ENCODE measurements at regions not wholly inside any gene's neighbourhood (a gene's known extent, or its start where the extent isn't known, plus 50 kb on each side); places are given as distances from the start of the nearest gene placed in this dataset.

DNA sequence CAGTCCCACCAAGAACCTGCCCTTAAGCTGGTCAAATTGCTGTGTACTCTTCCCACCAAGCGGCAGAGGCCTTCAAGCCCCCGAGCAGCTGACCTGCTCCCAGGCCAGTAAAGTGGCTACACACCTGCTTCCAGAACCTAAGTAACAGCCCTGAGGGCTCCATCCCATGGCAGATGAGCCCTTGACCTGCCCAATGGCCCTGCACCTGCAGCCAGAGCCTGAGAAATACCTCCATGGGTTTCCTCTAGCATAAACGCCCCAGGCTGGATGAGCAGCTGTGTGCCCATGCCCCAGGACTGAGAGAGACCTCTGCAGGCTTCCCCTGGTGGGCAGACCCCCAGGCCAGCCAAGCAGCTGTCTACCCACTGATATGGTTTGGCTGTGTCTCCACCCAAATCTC, 123.0 kb upstream of the LAMA2 start:
- 84% methylated on average over 3 of the region's 3 CpGs for WGBS (ENCODE audit: insufficient coverage)
- H3K4me3 ChIP-seq (replicated peaks in 1 of 3; ENCODE audit: low read depth in 2 of 3, low read length in 3 of 3): no peak overlapping the region
- no peak overlapping the region for H2AFZ ChIP-seq (ENCODE audit: insufficient read depth, low read depth, low read length, poor library complexity, severe bottlenecking)
- no peak for DNase-seq
- peaks cover 6 to 17% of the 10 kb centered on the region in 2 donors for H3K9me3 ChIP-seq (replicated peaks in 1 of 2; ENCODE audit: control insufficient read depth in 1 of 2, insufficient read depth in 1 of 2, low read length in 2 of 2)
- H4K20me1 ChIP-seq (ENCODE audit: insufficient read depth, low read length): no peaks in the 10 kb centered on the region
- no peak overlapping the region for H3K4me2 ChIP-seq (replicated peaks; ENCODE audit: extremely low read depth, low read length, poor library complexity, severe bottlenecking)
- H3K4me1 Mint-ChIP-seq: no peaks in the 10 kb centered on the region
- no peak overlapping the region for H3K9ac ChIP-seq (ENCODE audit: insufficient read depth, low read length, poor library complexity, severe bottlenecking)
- H3K36me3 ChIP-seq (replicated peaks in 1 of 2; ENCODE audit: control insufficient read depth in 1 of 2, insufficient read depth in 2 of 2, low read length in 2 of 2): no peaks in the 10 kb centered on the region
- H3K4me3 Mint-ChIP-seq: no peak overlapping the region
- H3K27me3 ChIP-seq (ENCODE audit: control insufficient read depth in 2 of 2, insufficient read depth in 2 of 2, low read length in 2 of 2): no peaks in the 10 kb centered on the region
- no peaks in the 10 kb centered on the region for H3K36me3 Mint-ChIP-seq
- intact Hi-C loops (cut with micrococcal nuclease): no loop called here
- H3K27ac Mint-ChIP-seq: no peak overlapping the region
- no peaks in the 10 kb centered on the region for H3K79me2 ChIP-seq (ENCODE audit: insufficient read depth, low read length)
- TF ChIP-seq, protein P1, sequence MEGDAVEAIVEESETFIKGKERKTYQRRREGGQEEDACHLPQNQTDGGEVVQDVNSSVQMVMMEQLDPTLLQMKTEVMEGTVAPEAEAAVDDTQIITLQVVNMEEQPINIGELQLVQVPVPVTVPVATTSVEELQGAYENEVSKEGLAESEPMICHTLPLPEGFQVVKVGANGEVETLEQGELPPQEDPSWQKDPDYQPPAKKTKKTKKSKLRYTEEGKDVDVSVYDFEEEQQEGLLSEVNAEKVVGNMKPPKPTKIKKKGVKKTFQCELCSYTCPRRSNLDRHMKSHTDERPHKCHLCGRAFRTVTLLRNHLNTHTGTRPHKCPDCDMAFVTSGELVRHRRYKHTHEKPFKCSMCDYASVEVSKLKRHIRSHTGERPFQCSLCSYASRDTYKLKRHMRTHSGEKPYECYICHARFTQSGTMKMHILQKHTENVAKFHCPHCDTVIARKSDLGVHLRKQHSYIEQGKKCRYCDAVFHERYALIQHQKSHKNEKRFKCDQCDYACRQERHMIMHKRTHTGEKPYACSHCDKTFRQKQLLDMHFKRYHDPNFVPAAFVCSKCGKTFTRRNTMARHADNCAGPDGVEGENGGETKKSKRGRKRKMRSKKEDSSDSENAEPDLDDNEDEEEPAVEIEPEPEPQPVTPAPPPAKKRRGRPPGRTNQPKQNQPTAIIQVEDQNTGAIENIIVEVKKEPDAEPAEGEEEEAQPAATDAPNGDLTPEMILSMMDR (IDR thresholded peaks at IDR 0.05): no peak
- H3K27me3 Mint-ChIP-seq (ENCODE audit: low read depth in 3 of 3): peaks cover 0 to 2% (median 2%) of the 10 kb centered on the region in 3 donors
- no peaks in the 10 kb centered on the region for H3K4me1 ChIP-seq (ENCODE audit: control insufficient read depth in 1 of 2, insufficient read depth in 2 of 2, low read length in 2 of 2)
- H3K27ac ChIP-seq (ENCODE audit: low read depth in 1 of 2, low read length in 2 of 2): no peak overlapping the region
- H3K9me3 Mint-ChIP-seq: peaks cover 0 to 6% (median 0%) of the 10 kb centered on the region in 7 donors

DNA sequence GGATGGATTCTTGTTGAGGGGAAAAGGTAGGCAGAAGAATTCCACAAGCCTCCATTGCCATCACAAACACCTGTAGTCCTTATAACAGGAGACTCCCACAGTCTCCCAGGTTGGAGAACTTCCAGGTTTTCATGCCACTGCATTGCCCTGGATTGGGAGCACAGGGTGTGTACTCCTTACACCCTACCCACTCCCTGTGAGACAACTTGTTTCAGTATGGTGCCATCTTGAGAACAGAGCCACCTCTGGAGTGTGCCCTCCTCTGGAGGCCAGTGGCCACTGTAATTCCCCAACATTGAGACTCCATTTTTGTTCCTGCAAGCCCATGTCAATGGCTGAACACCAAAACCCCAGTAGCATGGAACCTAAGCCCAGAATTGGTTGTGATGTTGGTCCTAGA, 123.5 kb upstream of the LAMA2 start:
- no peak overlapping the region for H3K27ac ChIP-seq (ENCODE audit: low read depth in 1 of 2, low read length in 2 of 2)
- no peak overlapping the region for H3K27ac Mint-ChIP-seq
- peaks cover 0 to 6% (median 0%) of the 10 kb centered on the region in 7 donors for H3K9me3 Mint-ChIP-seq
- DNase-seq: no peak
- no peaks in the 10 kb centered on the region for H3K79me2 ChIP-seq (ENCODE audit: insufficient read depth, low read length)
- peaks cover 0 to 2% (median 2%) of the 10 kb centered on the region in 3 donors for H3K27me3 Mint-ChIP-seq (ENCODE audit: low read depth in 3 of 3)
- no peaks in the 10 kb centered on the region for H3K27me3 ChIP-seq (ENCODE audit: control insufficient read depth in 2 of 2, insufficient read depth in 2 of 2, low read length in 2 of 2)
- intact Hi-C loops (cut with micrococcal nuclease): no loop called here
- TF ChIP-seq, protein P1 (IDR thresholded peaks at IDR 0.05): no peak
- no peaks in the 10 kb centered on the region for H3K36me3 Mint-ChIP-seq
- H3K4me3 Mint-ChIP-seq: no peak overlapping the region
- no peak overlapping the region for H2AFZ ChIP-seq (ENCODE audit: insufficient read depth, low read depth, low read length, poor library complexity, severe bottlenecking)
- no peak overlapping the region for H3K4me2 ChIP-seq (replicated peaks; ENCODE audit: extremely low read depth, low read length, poor library complexity, severe bottlenecking)
- H4K20me1 ChIP-seq (ENCODE audit: insufficient read depth, low read length): no peaks in the 10 kb centered on the region
- peaks cover 6 to 17% of the 10 kb centered on the region in 2 donors for H3K9me3 ChIP-seq (replicated peaks in 1 of 2; ENCODE audit: control insufficient read depth in 1 of 2, insufficient read depth in 1 of 2, low read length in 2 of 2)
- H3K4me3 ChIP-seq (replicated peaks in 1 of 3; ENCODE audit: low read depth in 2 of 3, low read length in 3 of 3): no peak overlapping the region
- no peaks in the 10 kb centered on the region for H3K36me3 ChIP-seq (replicated peaks in 1 of 2; ENCODE audit: control insufficient read depth in 1 of 2, insufficient read depth in 2 of 2, low read length in 2 of 2)
- H3K9ac ChIP-seq (ENCODE audit: insufficient read depth, low read length, poor library complexity, severe bottlenecking): no peak overlapping the region
- H3K4me1 ChIP-seq (ENCODE audit: control insufficient read depth in 1 of 2, insufficient read depth in 2 of 2, low read length in 2 of 2): no peaks in the 10 kb centered on the region
- no peaks in the 10 kb centered on the region for H3K4me1 Mint-ChIP-seq
